HUES64 (cell line): ENCODE measurements at regions not wholly inside any gene's neighbourhood (a gene's known extent, or its start where the extent isn't known, plus 50 kb on each side); places are given as distances from the start of the nearest gene placed in this dataset.

ENCODE experiments used
- H3K27ac ChIP-seq: 2 replicates; pipeline ENCODE4 v1.7.0; 2013; ENCODE audit warnings: low read depth, low read length, inconsistent platforms
- H3K27me3 ChIP-seq: 2 replicates; pipeline ENCODE4 v1.6.1; 2013; ENCODE audit warnings: mild to moderate bottlenecking, low read length; ENCODE audit not compliant: insufficient read depth
- H3K36me3 ChIP-seq: 2 replicates; pipeline ENCODE4 v1.6.1; 2013; ENCODE audit warnings: mild to moderate bottlenecking, low read length; ENCODE audit not compliant: insufficient read depth
- H3K4me1 ChIP-seq: 2 replicates; pipeline ENCODE4 v1.6.1; 2013; ENCODE audit warnings: mild to moderate bottlenecking, low read length, moderate library complexity; ENCODE audit not compliant: insufficient read depth
- H3K4me3 ChIP-seq: 2 replicates; pipeline ENCODE4 v1.5.1; 2013; ENCODE audit warnings: mild to moderate bottlenecking, low read length, moderate library complexity
- H3K9ac ChIP-seq: 2 replicates; pipeline ENCODE4 v1.6.1; 2013; ENCODE audit warnings: mild to moderate bottlenecking, low read depth, low read length
- H3K9me3 ChIP-seq: 2 replicates; pipeline ENCODE4 v1.6.1; 2013; ENCODE audit warnings: low read depth, low read length; ENCODE audit not compliant: insufficient read depth
- WGBS: fragments of 150-250, 120-280 bp; methylation state at CpG from one replicate; pipeline ENCODE4 v1.1.7; 2013; ENCODE audit warnings: missing lambda C conversion rate; 5-methylcytosine and 5-hydroxymethylcytosine counted together

DNA sequence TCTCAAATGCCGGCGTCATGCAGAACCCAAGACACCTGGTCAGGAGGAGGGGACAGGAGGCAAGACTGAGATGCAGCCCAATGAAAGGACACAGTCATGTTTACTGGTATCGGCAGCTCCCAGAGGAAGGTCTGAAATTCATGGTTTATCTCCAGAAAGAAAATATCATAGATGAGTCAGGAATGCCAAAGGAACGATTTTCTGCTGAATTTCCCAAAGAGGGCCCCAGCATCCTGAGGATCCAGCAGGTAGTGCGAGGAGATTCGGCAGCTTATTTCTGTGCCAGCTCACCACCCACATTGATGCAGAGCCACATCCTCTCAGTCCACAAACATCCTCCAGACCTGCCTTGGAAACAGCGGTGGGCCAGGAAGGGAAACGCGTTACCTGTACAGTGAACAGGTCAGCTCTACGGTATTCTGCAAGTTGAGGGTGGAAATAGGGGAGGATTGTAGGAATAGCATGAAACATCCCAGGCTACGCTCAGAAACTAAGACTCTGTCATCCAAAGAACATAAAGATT is 133.1 kb upstream of the PRSS1 start:
- Histone ChIP-seq H3K9ac (no peak overlapping the region), H3K27me3 (no peaks in the 10 kb centered on the region), H3K4me1 (no peaks in the 10 kb centered on the region), H3K9me3 (no peaks in the 10 kb centered on the region), H3K4me3 (no peak overlapping the region), H3K36me3 (no peaks in the 10 kb centered on the region), H3K27ac (no peak overlapping the region)
- WGBS: 95% methylated on average over 11 of the region's 11 CpGs

DNA sequence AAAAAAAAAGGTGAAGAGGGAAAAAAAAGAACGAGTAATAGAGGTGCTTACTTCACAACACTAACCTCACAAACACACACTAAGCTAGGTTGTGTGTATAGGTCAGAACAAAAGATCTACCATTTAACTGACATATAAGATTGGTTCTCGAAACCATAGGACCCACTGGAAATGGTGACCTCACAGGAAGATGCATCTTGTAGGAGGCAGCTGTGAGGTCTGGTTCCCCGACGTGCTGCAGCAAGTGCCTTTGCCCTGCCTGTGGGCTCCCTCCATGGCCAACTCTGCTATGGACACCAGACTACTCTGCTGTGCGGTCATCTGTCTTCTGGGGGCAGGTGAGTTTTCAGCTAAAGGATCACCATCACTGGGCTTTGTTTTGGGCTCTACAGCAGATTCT is 133.8 kb upstream of the PRSS1 start:
- Histone ChIP-seq H3K9me3 (no peaks in the 10 kb centered on the region), H3K27ac (no peak overlapping the region), H3K27me3 (no peaks in the 10 kb centered on the region), H3K4me1 (no peaks in the 10 kb centered on the region), H3K4me3 (no peak overlapping the region), H3K9ac (no peak overlapping the region), H3K36me3 (no peaks in the 10 kb centered on the region)
- WGBS: 94% methylated on average over 4 of the region's 5 CpGs

DNA sequence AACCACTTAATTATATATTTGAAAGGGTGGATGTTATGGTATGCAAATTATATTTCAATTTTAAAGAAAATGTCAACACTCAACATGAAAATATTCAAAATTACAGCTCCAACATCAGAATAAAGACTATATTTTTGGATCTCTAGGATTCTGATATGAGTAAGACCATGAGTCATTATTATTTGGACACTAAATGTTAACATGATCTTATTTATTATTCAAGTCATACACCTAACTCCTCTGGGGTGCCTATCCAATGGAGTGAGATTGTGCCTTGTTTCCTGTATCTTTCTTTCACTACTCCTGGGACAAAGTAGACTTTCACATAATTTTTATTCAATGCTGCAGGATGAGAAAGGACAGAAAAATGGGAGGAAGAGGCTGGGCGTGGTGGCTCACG is 135.2 kb upstream of the PRSS1 start:
- H3K4me3 ChIP-seq: no peak overlapping the region
- no peaks in the 10 kb centered on the region for H3K9me3 ChIP-seq
- H3K4me1 ChIP-seq: no peaks in the 10 kb centered on the region
- 95% methylated on average over 2 of the region's 2 CpGs for WGBS
- no peaks in the 10 kb centered on the region for H3K36me3 ChIP-seq
- no peaks in the 10 kb centered on the region for H3K27me3 ChIP-seq
- no peak overlapping the region for H3K27ac ChIP-seq
- no peak overlapping the region for H3K9ac ChIP-seq

DNA sequence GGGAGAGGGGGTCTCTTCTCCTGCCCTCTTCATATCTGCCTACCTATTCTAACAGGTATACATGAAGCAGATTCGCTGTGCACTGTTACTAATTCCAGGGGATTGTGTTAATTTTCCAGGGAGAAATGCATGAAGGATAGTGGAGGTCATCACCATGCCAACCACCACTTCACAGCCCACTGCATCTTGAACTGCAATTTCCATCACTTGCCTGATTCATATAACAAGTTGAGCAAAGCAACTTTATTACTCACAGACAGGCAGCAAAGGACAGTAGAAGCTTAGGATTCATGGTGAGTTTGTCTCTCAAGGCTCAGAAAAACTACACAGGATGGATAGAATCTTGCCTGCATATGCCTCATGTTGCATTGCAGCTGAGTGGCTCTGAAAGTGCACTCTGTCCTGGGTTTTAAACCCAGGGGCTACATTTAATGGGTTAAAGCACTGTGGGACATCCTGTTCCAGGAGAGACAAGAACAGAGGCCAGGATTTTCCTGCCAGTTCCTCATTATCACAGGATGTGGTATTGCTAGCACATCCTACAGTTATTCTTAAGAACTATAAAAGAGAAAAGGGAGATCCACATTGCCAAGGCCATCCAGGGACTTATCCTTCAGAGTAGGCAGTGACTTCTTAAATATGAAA is 136.9 kb upstream of the PRSS1 start:
- Histone ChIP-seq H3K9me3 (no peaks in the 10 kb centered on the region), H3K27me3 (no peaks in the 10 kb centered on the region), H3K36me3 (no peaks in the 10 kb centered on the region), H3K4me1 (no peaks in the 10 kb centered on the region), H3K27ac (no peak overlapping the region), H3K4me3 (no peak overlapping the region), H3K9ac (no peak overlapping the region)
- no CpG with 5 or more reads among the region's 1 CpG for WGBS

GRCh38 chr7:142611566-142612236 is 137.6 kb upstream of the PRSS1 start:
- no peaks in the 10 kb centered on the region for H3K9me3 ChIP-seq
- H3K27me3 ChIP-seq: no peaks in the 10 kb centered on the region
- no peak overlapping the region for H3K9ac ChIP-seq
- no peaks in the 10 kb centered on the region for H3K4me1 ChIP-seq
- H3K27ac ChIP-seq: no peak overlapping the region
- no peaks in the 10 kb centered on the region for H3K36me3 ChIP-seq
- WGBS: 95% methylated on average over 6 of the region's 8 CpGs
- H3K4me3 ChIP-seq: no peak overlapping the region

DNA sequence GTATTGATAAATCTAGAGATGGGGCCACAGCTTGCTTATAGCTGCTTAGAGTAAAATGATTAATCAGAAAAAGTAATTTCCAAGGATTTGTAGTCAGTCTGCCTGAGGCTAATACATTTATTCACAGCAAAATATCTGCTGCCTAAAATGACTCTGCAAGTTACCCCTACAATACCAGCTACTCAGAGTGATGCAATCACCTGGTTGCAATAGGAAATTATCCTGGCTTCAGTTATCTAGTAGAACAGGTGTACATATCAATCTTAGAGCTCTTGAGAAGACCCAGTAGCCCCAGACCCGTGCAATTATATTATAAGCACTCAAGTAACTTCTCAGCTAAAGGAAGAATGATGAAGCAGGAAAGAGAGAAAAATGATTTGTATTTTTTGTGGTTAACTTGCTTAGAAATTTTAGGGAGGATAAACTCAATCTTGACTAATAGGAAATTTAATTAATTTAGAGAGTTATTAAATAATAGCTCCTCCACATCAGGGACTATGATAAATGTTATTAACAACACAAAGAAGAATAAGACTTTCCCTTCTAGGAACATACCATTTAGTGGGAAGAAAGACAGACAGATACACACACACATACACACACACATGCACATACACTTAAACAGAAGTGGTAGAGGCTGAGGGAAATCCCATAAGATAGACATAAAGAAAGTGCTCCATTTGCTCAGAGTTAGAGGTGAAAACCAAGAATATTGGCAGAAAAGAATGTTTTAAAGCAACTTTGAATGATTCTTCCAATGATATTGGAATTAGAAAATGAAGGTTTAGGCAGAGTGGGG is 140.4 kb upstream of the PRSS1 start:
- no CpG with 5 or more reads among the region's 1 CpG for WGBS
- Histone ChIP-seq H3K4me1 (no peaks in the 10 kb centered on the region), H3K27me3 (peaks cover 5% of the 10 kb centered on the region; the same call in 1 of the 2 replicates), H3K36me3 (no peaks in the 10 kb centered on the region), H3K4me3 (no peak overlapping the region), H3K9ac (no peak overlapping the region), H3K9me3 (no peaks in the 10 kb centered on the region), H3K27ac (no peak overlapping the region)

DNA sequence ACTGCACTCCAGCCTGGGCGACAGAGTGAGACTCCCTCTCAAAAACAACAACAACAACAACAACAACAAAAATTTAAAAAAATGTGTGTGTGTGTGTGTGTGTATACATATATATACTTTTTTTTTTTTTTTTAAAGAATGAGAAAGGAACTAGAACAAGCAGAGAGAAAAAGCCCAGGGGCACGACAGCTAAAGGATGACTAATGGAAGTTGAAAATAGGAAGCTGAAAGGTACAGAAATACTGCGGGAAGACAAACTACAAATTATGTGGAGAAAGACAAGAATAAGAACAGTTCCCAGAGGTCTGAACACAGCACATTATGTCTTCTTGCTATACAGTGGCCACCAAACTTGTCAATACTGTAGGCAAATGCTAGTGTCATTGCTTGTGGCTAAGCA is 141.9 kb upstream of the PRSS1 start:
- H3K27me3 ChIP-seq: peaks cover 5% of the 10 kb centered on the region; the same call in 1 of the 2 replicates
- no peak overlapping the region for H3K27ac ChIP-seq
- H3K4me3 ChIP-seq: no peak overlapping the region
- WGBS: 95% methylated on average over 2 of the region's 3 CpGs
- H3K4me1 ChIP-seq: no peaks in the 10 kb centered on the region
- H3K9me3 ChIP-seq: no peaks in the 10 kb centered on the region
- H3K36me3 ChIP-seq: no peaks in the 10 kb centered on the region
- no peak overlapping the region for H3K9ac ChIP-seq

DNA sequence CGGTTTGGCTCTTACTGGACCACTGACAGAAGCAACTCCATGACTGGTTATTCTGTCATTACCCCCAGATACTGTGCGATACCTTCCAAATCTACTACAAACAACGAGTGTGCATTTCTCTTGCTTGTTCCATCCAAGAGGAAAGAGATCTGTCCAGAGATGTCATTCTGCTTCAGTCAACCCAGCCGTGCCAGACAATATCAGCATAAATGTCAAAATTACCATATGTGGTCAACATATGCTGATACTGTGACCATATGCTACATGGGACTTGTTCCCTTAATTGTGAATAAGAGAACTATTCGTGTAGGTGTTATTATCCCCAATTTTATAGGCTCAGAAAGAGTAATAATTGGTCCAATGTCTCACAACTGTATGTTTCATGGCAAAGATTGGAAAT is 143.2 kb upstream of the PRSS1 start:
- no peaks in the 10 kb centered on the region for H3K36me3 ChIP-seq
- peaks cover 5% of the 10 kb centered on the region; the same call in 1 of the 2 replicates for H3K27me3 ChIP-seq
- 96% methylated on average over 5 of the region's 5 CpGs for WGBS
- H3K4me3 ChIP-seq: no peak overlapping the region
- no peak overlapping the region for H3K9ac ChIP-seq
- no peaks in the 10 kb centered on the region for H3K4me1 ChIP-seq
- H3K27ac ChIP-seq: no peak overlapping the region
- no peaks in the 10 kb centered on the region for H3K9me3 ChIP-seq

GRCh38 chr7:142604671-142605070 is 144.6 kb upstream of the PRSS1 start:
- Histone ChIP-seq H3K9ac (no peak overlapping the region), H3K9me3 (no peaks in the 10 kb centered on the region), H3K4me3 (no peak overlapping the region), H3K4me1 (no peaks in the 10 kb centered on the region), H3K36me3 (no peaks in the 10 kb centered on the region), H3K27ac (no peak overlapping the region), H3K27me3 (peaks cover 5% of the 10 kb centered on the region; the same call in 1 of the 2 replicates)
- 96% methylated on average over 3 of the region's 3 CpGs for WGBS

DNA sequence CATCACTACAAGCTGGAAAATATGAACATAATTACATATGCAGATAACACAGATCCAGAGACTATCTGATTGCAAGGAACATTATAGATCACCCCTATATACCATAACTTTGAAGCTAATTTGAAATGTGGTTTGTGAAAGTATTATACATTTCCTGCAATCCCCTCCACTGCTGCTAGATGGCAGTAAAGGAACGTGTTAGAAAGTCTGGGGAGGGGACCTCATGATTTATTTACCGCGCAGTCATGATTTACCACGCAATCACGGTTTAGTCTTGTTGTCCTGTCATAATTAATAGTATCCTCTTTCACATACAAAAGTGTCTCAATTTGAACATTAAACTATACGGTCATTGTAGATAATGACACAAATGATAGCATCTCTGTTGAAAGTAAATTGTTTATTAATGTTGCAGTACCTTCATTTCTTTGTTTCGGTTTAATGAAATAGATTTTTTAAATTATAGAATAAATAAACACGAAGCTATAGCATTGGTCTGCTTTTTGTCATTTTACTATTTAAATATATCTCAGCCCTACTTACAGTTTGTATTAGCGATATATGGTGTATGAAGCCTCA is 145.3 kb upstream of the PRSS1 start:
- Histone ChIP-seq H3K4me1 (no peaks in the 10 kb centered on the region), H3K9ac (no peak overlapping the region), H3K27ac (no peak overlapping the region)

GRCh38 chr7:142602756-142603155 is 146.5 kb upstream of the PRSS1 start:
- no peak overlapping the region for H3K9ac ChIP-seq
- no peaks in the 10 kb centered on the region for H3K9me3 ChIP-seq
- no peak overlapping the region for H3K27ac ChIP-seq
- no peaks in the 10 kb centered on the region for H3K4me1 ChIP-seq
- H3K36me3 ChIP-seq: no peaks in the 10 kb centered on the region
- no peak overlapping the region for H3K4me3 ChIP-seq
- 78% methylated on average over 8 of the region's 8 CpGs for WGBS
- H3K27me3 ChIP-seq: peaks cover 5% of the 10 kb centered on the region; the same call in 1 of the 2 replicates

More for the DNA sequence above, 145.3 kb upstream of the PRSS1 start:
- H3K27me3 ChIP-seq: peaks cover 5% of the 10 kb centered on the region; the same call in 1 of the 2 replicates
- 23% methylated on average over 6 of the region's 9 CpGs for WGBS
- H3K9me3 ChIP-seq: no peaks in the 10 kb centered on the region
- no peak overlapping the region for H3K4me3 ChIP-seq
- no peaks in the 10 kb centered on the region for H3K36me3 ChIP-seq
